ENCODE measurements at regions not wholly inside any gene's neighbourhood (a gene's known extent, or its start where the extent isn't known, plus 50 kb on each side); places are given as distances from the start of the nearest gene placed in this dataset.

DNA sequence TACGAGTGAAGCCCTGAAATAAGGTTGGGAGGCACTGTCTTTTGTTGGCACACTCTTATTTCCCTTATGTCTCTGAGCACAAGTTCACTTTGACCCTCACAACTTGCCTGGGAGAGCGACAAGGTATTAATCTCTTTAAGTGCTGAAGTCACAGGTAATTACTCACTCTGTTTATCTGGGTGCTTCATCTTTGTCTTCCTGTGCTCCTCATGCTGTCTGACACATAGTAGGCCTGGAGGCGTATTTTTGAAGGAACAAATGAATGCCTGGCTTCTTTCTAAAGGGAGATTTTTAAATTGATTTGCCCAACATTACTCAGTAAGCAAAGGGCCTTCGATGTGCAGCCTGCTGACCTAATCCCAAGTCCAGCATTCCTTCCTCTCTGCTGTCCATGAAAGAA is 507.1 kb upstream of the TNP1 start:
- TF ChIP-seq, protein P1, sequence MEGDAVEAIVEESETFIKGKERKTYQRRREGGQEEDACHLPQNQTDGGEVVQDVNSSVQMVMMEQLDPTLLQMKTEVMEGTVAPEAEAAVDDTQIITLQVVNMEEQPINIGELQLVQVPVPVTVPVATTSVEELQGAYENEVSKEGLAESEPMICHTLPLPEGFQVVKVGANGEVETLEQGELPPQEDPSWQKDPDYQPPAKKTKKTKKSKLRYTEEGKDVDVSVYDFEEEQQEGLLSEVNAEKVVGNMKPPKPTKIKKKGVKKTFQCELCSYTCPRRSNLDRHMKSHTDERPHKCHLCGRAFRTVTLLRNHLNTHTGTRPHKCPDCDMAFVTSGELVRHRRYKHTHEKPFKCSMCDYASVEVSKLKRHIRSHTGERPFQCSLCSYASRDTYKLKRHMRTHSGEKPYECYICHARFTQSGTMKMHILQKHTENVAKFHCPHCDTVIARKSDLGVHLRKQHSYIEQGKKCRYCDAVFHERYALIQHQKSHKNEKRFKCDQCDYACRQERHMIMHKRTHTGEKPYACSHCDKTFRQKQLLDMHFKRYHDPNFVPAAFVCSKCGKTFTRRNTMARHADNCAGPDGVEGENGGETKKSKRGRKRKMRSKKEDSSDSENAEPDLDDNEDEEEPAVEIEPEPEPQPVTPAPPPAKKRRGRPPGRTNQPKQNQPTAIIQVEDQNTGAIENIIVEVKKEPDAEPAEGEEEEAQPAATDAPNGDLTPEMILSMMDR (IDR thresholded peaks at IDR 0.05), result no peak
- no peak for TF ChIP-seq ZFX (IDR thresholded peaks at IDR 0.05; ENCODE audit: borderline replicate concordance)
